Peyer's patch (tissue), 4 donors: ENCODE measurements at regions not wholly inside any gene's neighbourhood (a gene's known extent, or its start where the extent isn't known, plus 50 kb on each side); places are given as distances from the start of the nearest gene placed in this dataset.

Source experiments
- POLR2A ChIP-seq, 2 donors: fragments of 450-650 bp; IDR thresholded peaks; one replicate each; pipeline ENCODE4 v1.5.1; 2017; ENCODE audit warnings: antibody characterized with exemption in 2 of 2, mild to moderate bottlenecking in 2 of 2, moderate library complexity in 2 of 2
- TF ChIP-seq, protein P1 (sequence below), 6 experiments: fragments of 450-650 bp in 4 of 6; fragments of 200-600 bp in 2 of 6; sonication (generic) in 1 of 6; IDR thresholded peaks; one replicate each; pipeline ENCODE4 v1.5.1; 2017 to 2019; ENCODE audit warnings: antibody characterized with exemption in 6 of 6, mild to moderate bottlenecking in 3 of 6, moderate library complexity in 1 of 6

DNA sequence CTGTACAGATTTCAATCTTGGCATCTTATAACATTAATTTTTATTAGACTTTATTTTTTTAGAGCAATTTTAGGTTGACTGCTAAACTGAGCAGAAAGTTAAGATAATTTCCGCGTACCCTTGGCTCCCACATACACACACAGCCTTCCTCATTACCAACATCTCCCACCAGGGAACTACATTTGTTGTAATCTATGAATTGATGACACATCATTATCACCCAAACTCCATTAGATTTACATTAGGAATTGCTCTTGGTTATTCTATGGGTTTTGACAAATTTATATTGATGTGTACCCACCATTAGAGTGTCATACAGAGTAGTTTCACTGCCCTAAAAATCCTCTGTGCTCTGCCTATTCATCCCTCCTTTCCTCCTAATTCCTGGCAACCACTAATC lies 56.4 kb upstream of the GRIK3 start:
- TF ChIP-seq POLR2A (IDR thresholded peaks at IDR 0.05) = no peak
- TF ChIP-seq, protein P1, sequence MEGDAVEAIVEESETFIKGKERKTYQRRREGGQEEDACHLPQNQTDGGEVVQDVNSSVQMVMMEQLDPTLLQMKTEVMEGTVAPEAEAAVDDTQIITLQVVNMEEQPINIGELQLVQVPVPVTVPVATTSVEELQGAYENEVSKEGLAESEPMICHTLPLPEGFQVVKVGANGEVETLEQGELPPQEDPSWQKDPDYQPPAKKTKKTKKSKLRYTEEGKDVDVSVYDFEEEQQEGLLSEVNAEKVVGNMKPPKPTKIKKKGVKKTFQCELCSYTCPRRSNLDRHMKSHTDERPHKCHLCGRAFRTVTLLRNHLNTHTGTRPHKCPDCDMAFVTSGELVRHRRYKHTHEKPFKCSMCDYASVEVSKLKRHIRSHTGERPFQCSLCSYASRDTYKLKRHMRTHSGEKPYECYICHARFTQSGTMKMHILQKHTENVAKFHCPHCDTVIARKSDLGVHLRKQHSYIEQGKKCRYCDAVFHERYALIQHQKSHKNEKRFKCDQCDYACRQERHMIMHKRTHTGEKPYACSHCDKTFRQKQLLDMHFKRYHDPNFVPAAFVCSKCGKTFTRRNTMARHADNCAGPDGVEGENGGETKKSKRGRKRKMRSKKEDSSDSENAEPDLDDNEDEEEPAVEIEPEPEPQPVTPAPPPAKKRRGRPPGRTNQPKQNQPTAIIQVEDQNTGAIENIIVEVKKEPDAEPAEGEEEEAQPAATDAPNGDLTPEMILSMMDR (IDR thresholded peaks at IDR 0.05) = no peak
